22Rv1 (cell line): ENCODE measurements at regions not wholly inside any gene's neighbourhood (a gene's known extent, or its start where the extent isn't known, plus 50 kb on each side); places are given as distances from the start of the nearest gene placed in this dataset.

Experiments
- H3K27ac ChIP-seq: fragments of 450-650 bp; 2 replicates; pipeline ENCODE4 v1.5.1; 2017
- ZFX ChIP-seq: fragments of 450-650 bp; IDR thresholded peaks from 2 replicates; pipeline ENCODE4 v1.6.1; 2017; ENCODE audit warnings: antibody characterized with exemption, borderline replicate concordance
- TF ChIP-seq, protein P1 (sequence below): fragments of 450-650 bp; IDR thresholded peaks from 2 replicates; pipeline ENCODE4 v1.5.1; 2017; ENCODE audit warnings: mild to moderate bottlenecking

DNA sequence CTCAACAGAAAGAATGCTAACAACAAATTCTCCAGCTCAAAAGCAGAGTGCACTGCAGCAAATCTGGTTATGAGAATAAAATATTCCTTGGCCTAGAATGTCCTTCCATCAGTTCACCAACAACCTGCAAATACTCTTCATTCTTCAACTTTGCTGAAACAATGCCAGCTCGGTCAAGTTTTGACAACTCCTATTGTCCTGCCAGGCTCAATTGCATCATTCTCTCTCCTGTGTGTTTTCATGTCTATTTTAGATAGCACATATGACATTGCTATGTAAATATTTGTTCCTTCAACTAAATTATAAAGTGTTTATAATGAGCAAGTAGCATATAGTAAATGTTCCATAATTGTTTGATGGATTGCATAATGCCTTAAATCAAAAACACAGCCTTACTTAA lies 463.8 kb downstream of the TLE1 start:
- no peak for TF ChIP-seq ZFX
- TF ChIP-seq, protein P1, sequence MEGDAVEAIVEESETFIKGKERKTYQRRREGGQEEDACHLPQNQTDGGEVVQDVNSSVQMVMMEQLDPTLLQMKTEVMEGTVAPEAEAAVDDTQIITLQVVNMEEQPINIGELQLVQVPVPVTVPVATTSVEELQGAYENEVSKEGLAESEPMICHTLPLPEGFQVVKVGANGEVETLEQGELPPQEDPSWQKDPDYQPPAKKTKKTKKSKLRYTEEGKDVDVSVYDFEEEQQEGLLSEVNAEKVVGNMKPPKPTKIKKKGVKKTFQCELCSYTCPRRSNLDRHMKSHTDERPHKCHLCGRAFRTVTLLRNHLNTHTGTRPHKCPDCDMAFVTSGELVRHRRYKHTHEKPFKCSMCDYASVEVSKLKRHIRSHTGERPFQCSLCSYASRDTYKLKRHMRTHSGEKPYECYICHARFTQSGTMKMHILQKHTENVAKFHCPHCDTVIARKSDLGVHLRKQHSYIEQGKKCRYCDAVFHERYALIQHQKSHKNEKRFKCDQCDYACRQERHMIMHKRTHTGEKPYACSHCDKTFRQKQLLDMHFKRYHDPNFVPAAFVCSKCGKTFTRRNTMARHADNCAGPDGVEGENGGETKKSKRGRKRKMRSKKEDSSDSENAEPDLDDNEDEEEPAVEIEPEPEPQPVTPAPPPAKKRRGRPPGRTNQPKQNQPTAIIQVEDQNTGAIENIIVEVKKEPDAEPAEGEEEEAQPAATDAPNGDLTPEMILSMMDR: no peak
- no peak overlapping the region for H3K27ac ChIP-seq

GRCh38 chr9:81224166-81225081 lies 464.9 kb downstream of the TLE1 start:
- TF ChIP-seq, protein P1: no peak
- no peak for TF ChIP-seq ZFX
- no peak overlapping the region for H3K27ac ChIP-seq

- H3K27ac ChIP-seq: no peak overlapping the region
- TF ChIP-seq ZFX: no peak
- TF ChIP-seq, protein P1: no peak
Observed at GRCh38 chr9:81214975-81215374, 474.4 kb downstream of the TLE1 start.

DNA sequence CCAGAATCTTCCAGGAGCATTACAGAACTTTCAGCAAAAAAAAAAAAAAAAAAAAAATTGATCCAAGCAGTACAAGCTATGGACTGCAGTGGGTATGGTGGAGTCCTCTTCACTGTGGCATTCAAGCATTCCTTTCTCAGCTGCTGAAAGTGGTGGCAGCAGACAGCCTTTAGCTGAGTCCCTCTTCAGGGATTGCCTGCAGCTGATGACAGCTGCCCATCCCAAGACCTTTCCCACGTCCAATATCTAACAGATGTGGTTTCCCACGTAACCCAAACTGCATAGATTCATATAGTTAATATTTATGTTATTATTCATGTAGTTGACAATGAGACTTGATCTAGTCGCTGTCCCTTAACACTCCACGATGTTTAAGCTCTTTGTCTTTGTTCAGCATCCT lies 475.9 kb downstream of the TLE1 start:
- H3K27ac ChIP-seq: no peak overlapping the region
- TF ChIP-seq, protein P1: no peak
- no peak for TF ChIP-seq ZFX

GRCh38 chr9:81211741-81212140 lies 477.6 kb downstream of the TLE1 start:
- no peak overlapping the region for H3K27ac ChIP-seq
- TF ChIP-seq, protein P1: no peak
- TF ChIP-seq ZFX: no peak

DNA sequence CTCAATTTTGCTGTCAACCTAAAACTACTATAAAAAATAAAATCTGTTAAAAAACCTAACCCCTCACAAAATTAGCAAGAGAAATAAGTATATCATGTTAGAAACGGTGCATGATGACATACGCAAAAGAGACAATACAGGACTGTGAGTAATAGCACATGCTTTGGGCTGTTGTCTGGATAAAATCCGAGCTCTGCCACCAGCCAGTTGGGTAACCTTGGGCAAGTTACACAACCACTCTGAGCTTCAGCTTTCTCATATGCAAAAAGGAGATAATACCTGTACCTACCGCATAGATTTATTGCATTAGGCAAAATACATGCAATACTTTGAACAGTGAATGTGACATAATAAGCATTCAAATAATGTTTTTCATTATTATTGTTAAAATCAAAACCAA lies 481.7 kb downstream of the TLE1 start:
- TF ChIP-seq, protein P1: no peak
- no peak for TF ChIP-seq ZFX
- no peak overlapping the region for H3K27ac ChIP-seq

DNA sequence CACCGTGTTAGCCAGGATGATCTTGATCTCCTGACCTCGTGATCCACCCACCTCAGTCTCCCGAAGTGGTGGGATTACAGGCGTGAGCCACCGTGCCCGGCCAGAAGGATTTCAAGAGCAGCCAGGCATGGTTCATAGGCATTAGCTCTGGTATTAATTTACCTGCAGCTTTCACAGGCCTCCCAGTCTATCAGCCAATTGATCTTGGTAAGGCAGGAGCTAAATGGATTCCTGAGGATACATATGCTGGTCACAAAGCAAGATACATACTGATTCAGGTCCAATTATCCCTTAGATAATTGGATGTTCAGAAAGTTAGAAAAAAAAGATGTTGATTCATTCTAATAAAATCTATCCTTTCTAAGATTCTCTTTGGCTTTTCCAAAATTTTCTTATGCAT lies 487.1 kb downstream of the TLE1 start:
- TF ChIP-seq ZFX: no peak
- TF ChIP-seq, protein P1: no peak
- no peak overlapping the region for H3K27ac ChIP-seq
